ENCODE measurements at regions not wholly inside any gene's neighbourhood (a gene's known extent, or its start where the extent isn't known, plus 50 kb on each side); places are given as distances from the start of the nearest gene placed in this dataset.
"Not testable (repeated sequence)": the region's sequence is repeated elsewhere in the genome, so short reads cannot be mapped to it uniquely, and the experiment has no call there.

DNA sequence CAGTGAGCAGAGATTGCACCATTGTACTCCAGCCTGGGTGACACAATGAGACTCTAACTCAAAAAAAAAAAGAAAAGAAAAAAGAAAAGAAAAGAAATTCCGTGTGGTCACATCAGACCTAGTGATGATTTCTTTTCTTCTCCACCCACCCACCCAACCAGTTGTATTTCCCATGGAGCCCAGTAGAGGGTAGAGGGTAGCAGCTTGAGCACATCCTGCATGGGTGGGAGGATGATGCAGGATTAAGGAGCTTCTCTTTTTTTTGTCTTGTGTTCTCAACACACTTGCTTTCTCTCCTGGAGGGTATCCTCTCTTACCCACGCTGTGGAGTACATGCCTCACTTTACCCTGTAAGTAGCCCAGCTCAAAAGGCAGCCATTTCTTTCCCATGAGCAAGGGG, 118.6 kb upstream of the CARD11 start:
- DNase-seq (ENCODE audit: extremely low spot score, unreplicated experiment): no peak

DNA sequence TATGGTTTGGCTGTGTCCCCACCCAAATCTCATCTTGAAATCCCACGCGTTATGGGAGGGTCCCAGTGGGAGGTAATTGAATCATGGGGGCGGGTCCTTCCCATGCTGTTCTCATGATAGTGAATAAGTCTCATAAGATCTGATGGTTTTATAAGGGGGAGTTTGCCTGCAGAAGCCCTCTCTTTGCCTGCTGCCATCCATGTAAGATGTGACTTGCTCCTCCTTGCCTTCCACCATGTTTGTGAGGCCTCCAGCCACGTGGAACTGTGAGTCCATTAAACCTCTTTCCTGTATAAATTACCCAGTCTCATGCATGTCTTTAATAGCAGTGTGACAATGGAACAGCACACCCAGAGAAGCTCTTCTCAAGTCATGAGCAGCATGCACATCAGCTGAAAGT, 119.1 kb upstream of the CARD11 start:
- not testable (repeated sequence) for H3K27ac Mint-ChIP-seq (ENCODE audit: unreplicated experiment); H3K4me1 Mint-ChIP-seq (ENCODE audit: unreplicated experiment)

More for the DNA sequence above, 118.6 kb upstream of the CARD11 start:
- H3K27ac Mint-ChIP-seq (ENCODE audit: unreplicated experiment): no peak overlapping the region
- H3K36me3 Mint-ChIP-seq (ENCODE audit: unreplicated experiment): no peaks in the 10 kb centered on the region
- no peak overlapping the region for H3K4me3 Mint-ChIP-seq (ENCODE audit: unreplicated experiment)
- TF ChIP-seq CTCF (IDR thresholded peaks at IDR 0.05): no peak
- H3K9me3 Mint-ChIP-seq (ENCODE audit: unreplicated experiment): no peaks in the 10 kb centered on the region
- H3K4me1 Mint-ChIP-seq (ENCODE audit: unreplicated experiment): peaks cover 3% of the 10 kb centered on the region
- H3K27me3 Mint-ChIP-seq (ENCODE audit: unreplicated experiment): peaks cover 24% of the 10 kb centered on the region

DNA sequence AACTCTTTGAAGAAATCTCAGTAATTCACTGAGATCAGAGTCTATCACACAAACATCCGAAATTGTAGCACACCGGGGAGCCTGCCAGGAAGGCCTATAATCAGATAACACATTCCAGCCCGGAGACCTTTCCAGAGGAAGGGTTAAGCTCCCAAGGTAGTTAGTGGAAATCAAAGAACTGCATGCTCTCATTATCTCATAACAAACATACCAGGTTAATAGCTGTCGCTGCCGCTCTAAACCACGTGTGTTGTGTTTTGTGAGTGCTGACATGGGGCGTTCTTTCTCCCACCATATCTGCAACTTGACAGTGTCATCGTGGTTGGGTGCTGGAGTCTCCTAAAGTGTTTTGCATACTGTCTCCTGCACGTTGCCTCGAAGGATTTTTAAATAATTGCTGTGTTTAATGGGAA, 120.7 kb upstream of the CARD11 start:
- H3K4me3 Mint-ChIP-seq (ENCODE audit: unreplicated experiment): no peak overlapping the region
- no peak overlapping the region for H3K27ac Mint-ChIP-seq (ENCODE audit: unreplicated experiment)
- no peaks in the 10 kb centered on the region for H3K9me3 Mint-ChIP-seq (ENCODE audit: unreplicated experiment)
- no peak for TF ChIP-seq CTCF (IDR thresholded peaks at IDR 0.05)
- DNase-seq (ENCODE audit: extremely low spot score, unreplicated experiment): no peak
- no peaks in the 10 kb centered on the region for H3K4me1 Mint-ChIP-seq (ENCODE audit: unreplicated experiment)
- H3K36me3 Mint-ChIP-seq (ENCODE audit: unreplicated experiment): no peaks in the 10 kb centered on the region
- H3K27me3 Mint-ChIP-seq (ENCODE audit: unreplicated experiment): peaks cover 41% of the 10 kb centered on the region

More for the DNA sequence above, 119.1 kb upstream of the CARD11 start:
- not testable (repeated sequence) for DNase-seq (ENCODE audit: extremely low spot score, unreplicated experiment); H3K36me3 Mint-ChIP-seq (ENCODE audit: unreplicated experiment); H3K9me3 Mint-ChIP-seq (ENCODE audit: unreplicated experiment); H3K4me3 Mint-ChIP-seq (ENCODE audit: unreplicated experiment)
- peaks cover 29% of the 10 kb centered on the region for H3K27me3 Mint-ChIP-seq (ENCODE audit: unreplicated experiment)

GRCh38 chr7:3165681-3166580, 122.3 kb upstream of the CARD11 start:
- Mint-ChIP-seq H3K4me3 (ENCODE audit: unreplicated experiment) (no peak overlapping the region), H3K27ac (ENCODE audit: unreplicated experiment) (no peak overlapping the region), H3K27me3 (ENCODE audit: unreplicated experiment) (peaks cover 39% of the 10 kb centered on the region), H3K4me1 (ENCODE audit: unreplicated experiment) (no peaks in the 10 kb centered on the region), H3K36me3 (ENCODE audit: unreplicated experiment) (no peaks in the 10 kb centered on the region), H3K9me3 (ENCODE audit: unreplicated experiment) (no peaks in the 10 kb centered on the region)
- DNase-seq (ENCODE audit: extremely low spot score, unreplicated experiment): no peak
- TF ChIP-seq CTCF (IDR thresholded peaks at IDR 0.05): no peak

GRCh38 chr7:3167551-3167950, 123.9 kb upstream of the CARD11 start:
- H3K4me1 Mint-ChIP-seq (ENCODE audit: unreplicated experiment): no peaks in the 10 kb centered on the region
- TF ChIP-seq CTCF (IDR thresholded peaks at IDR 0.05): no peak
- H3K27ac Mint-ChIP-seq (ENCODE audit: unreplicated experiment): no peak overlapping the region
- H3K27me3 Mint-ChIP-seq (ENCODE audit: unreplicated experiment): peaks cover 43% of the 10 kb centered on the region
- no peaks in the 10 kb centered on the region for H3K36me3 Mint-ChIP-seq (ENCODE audit: unreplicated experiment)
- no peak for DNase-seq (ENCODE audit: extremely low spot score, unreplicated experiment)
- H3K9me3 Mint-ChIP-seq (ENCODE audit: unreplicated experiment): peaks cover 3% of the 10 kb centered on the region
- H3K4me3 Mint-ChIP-seq (ENCODE audit: unreplicated experiment): no peak overlapping the region
